ENCODE measurements at regions not wholly inside any gene's neighbourhood (a gene's known extent, or its start where the extent isn't known, plus 50 kb on each side); places are given as distances from the start of the nearest gene placed in this dataset.

DNA sequence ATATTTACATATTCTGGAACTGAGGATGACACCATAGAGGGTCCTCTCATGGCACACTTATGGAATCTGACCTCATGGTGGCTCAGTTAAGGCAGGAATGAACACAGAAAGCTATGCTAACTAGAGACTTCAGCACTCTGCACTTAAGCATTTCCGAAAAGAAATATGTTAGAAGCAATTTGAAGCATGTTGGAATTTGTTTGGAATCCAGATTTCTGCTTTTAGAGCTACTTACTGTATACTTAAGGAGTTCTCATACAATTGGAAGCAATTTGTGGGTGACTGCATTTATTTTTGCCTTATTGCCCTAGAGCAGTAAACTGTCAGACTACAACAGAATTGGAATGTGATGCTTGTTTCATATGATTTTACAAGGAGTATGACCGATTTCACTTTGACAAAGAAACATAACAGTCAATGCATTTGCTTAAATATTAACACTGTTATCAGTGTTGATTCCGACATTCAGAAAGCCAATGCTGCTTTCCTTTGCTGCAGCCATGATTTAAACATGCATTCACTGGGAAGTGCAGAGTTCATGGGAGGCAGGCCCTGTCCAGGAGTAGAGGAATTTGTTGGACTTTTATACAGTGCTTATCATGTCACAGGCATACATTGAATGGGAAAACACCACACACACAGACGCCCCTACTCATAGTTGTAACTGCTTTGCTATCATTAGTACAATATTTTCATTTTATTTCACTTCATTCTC is 244.4 kb downstream of the SAMD5 start:
- H3K4me3 ChIP-seq (ENCODE audit: low read depth, low read length) = no peak overlapping the region
- no peak for DNase-seq (ENCODE audit: low read depth, low spot score)
- TF ChIP-seq, protein P1, sequence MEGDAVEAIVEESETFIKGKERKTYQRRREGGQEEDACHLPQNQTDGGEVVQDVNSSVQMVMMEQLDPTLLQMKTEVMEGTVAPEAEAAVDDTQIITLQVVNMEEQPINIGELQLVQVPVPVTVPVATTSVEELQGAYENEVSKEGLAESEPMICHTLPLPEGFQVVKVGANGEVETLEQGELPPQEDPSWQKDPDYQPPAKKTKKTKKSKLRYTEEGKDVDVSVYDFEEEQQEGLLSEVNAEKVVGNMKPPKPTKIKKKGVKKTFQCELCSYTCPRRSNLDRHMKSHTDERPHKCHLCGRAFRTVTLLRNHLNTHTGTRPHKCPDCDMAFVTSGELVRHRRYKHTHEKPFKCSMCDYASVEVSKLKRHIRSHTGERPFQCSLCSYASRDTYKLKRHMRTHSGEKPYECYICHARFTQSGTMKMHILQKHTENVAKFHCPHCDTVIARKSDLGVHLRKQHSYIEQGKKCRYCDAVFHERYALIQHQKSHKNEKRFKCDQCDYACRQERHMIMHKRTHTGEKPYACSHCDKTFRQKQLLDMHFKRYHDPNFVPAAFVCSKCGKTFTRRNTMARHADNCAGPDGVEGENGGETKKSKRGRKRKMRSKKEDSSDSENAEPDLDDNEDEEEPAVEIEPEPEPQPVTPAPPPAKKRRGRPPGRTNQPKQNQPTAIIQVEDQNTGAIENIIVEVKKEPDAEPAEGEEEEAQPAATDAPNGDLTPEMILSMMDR (IDR thresholded peaks at IDR 0.05; ENCODE audit: low read depth, low read length) = no peak
- in situ Hi-C loops (cut with HindIII; ENCODE audit: low sequenced_read_pairs) = no loop called here

DNA sequence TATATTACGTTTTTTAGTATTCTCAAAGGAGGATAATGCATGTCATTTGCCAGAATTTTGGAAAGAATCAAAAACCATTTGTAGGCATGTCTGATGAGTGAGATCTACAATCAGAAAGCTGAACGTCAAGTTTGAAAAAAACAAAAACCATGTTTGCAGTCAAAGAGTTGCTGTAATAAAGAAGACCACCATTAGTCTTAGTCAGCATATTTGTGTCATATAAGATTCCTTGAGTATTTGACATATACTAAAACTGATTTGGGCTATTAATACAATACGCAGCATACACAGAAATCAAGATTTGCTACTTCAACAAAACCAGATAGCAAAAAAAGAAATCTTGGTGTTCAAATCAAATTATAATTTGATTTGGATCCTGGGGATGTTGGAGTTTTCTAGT is 247.5 kb downstream of the SAMD5 start:
- no peak overlapping the region for H3K4me3 ChIP-seq (ENCODE audit: low read depth, low read length)
- DNase-seq (ENCODE audit: low read depth, low spot score) = no peak
- in situ Hi-C loops (cut with HindIII; ENCODE audit: low sequenced_read_pairs) = no loop called here
- TF ChIP-seq, protein P1 (IDR thresholded peaks at IDR 0.05; ENCODE audit: low read depth, low read length) = no peak

DNA sequence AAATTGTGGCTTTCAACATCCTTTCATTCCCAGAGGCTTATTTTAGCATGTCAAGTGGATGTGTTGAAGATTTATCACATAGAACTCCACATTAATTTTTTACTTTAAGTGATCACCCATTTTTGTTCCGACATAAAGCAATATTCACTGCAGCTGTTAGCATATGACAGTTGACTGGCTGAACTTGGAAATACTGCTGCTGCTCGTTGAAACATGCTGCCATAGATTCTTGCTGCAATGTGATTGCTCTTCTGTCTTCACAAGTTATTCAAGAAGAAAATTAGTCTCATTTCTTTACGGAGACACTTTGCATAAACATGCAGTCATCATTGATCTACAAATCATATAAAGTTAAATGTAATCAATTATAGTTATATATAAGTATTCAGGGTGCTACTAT is 248.4 kb downstream of the SAMD5 start:
- H3K4me3 ChIP-seq (ENCODE audit: low read depth, low read length) = no peak overlapping the region
- TF ChIP-seq, protein P1 (IDR thresholded peaks at IDR 0.05; ENCODE audit: low read depth, low read length) = no peak
- no peak for DNase-seq (ENCODE audit: low read depth, low spot score)
- in situ Hi-C loops (cut with HindIII; ENCODE audit: low sequenced_read_pairs) = no loop called here

DNA sequence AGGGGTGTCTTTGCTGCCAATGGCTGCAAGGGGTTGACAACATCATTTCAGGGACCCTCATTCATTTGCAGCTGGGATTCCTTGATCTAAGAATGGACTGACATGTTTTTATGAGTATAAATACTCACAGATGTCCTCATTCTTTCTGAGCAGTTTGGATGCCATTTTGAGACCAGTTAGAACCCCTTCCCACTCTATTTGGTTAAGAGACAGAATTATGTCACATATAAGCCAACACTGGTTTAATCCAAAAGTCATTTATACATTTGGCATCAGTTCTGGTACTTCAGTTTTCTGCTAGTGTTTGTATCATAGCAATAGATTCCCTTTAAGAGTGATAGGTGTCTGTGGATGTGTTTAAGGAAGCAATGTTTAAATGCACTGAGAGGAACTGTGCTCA is 248.8 kb downstream of the SAMD5 start:
- in situ Hi-C loops (cut with HindIII; ENCODE audit: low sequenced_read_pairs) = no loop called here
- no peak for DNase-seq (ENCODE audit: low read depth, low spot score)
- no peak overlapping the region for H3K4me3 ChIP-seq (ENCODE audit: low read depth, low read length)
- TF ChIP-seq, protein P1 (IDR thresholded peaks at IDR 0.05; ENCODE audit: low read depth, low read length) = no peak

DNA sequence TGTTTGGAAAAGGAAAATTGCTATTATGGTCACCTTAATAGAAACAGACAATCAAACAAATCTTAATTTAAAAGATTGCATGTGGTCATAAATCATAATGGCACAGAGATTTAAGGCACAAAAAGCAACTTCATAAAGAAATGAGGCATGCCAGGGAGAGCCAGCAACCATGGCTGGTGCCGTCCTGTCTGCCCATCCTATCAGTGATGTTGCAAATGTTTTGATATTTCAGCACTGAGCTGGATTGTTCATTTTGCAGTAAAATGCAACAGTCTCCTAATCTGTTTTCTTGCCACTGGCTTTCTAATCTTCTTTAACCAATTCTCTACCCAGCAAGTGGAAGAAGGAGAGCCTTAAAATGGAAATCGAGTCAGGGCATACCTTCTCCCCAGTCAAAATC is 249.8 kb downstream of the SAMD5 start:
- in situ Hi-C loops (cut with HindIII; ENCODE audit: low sequenced_read_pairs) = no loop called here
- DNase-seq (ENCODE audit: low read depth, low spot score) = no peak
- H3K4me3 ChIP-seq (ENCODE audit: low read depth, low read length) = no peak overlapping the region
- TF ChIP-seq, protein P1 (IDR thresholded peaks at IDR 0.05; ENCODE audit: low read depth, low read length) = no peak

DNA sequence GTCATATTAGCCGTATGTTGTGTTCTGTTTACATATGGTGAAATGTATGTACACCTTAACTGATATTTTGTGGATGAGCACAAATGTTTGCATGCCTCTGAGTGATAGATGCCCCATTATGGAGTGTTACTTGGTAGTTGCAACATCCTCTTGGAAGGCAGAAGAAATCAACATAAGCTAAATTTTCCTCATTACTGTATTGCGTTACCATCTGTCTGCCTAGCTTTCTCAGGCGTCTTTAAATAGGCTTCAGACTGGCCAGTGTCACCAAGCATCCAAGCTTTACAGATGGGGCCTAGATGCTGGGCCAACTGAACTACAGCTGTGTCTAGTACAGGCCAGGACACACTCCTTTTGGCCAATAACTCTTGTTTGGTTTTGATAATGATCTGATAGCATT is 250.6 kb downstream of the SAMD5 start:
- in situ Hi-C loops (cut with HindIII; ENCODE audit: low sequenced_read_pairs) = no loop called here
- TF ChIP-seq, protein P1 (IDR thresholded peaks at IDR 0.05; ENCODE audit: low read depth, low read length) = no peak
- DNase-seq (ENCODE audit: low read depth, low spot score) = no peak
- no peak overlapping the region for H3K4me3 ChIP-seq (ENCODE audit: low read depth, low read length)

Data from astrocyte of the spinal cord (primary cell).